ENCODE measurements at regions not wholly inside any gene's neighbourhood (a gene's known extent, or its start where the extent isn't known, plus 50 kb on each side); places are given as distances from the start of the nearest gene placed in this dataset.

DNA sequence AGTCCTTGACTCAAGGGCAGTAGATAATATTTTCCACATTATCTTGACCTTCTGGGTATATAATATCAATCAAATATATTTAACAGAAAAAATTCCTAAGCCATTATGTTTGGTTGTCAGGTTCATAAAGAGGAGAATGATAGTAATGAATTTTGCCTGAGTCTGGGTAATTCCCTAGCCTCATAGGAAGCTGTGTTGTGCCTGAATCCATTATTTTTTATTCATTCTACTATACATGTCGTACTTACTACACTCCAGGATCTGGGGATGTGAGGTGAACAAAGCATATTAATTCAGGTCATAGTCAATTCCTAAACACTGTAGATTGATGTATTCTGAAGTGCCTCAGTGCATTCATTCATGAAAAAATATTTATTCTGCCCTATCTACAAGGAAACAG is 204.2 kb downstream of the PTGER3 start:
- TF ChIP-seq EP300 (IDR thresholded peaks at IDR 0.05) (no peak), POLR2AphosphoS5 (IDR thresholded peaks at IDR 0.05) (no peak), POLR2A (IDR thresholded peaks at IDR 0.05) (no peak)
- TF ChIP-seq, protein P1, sequence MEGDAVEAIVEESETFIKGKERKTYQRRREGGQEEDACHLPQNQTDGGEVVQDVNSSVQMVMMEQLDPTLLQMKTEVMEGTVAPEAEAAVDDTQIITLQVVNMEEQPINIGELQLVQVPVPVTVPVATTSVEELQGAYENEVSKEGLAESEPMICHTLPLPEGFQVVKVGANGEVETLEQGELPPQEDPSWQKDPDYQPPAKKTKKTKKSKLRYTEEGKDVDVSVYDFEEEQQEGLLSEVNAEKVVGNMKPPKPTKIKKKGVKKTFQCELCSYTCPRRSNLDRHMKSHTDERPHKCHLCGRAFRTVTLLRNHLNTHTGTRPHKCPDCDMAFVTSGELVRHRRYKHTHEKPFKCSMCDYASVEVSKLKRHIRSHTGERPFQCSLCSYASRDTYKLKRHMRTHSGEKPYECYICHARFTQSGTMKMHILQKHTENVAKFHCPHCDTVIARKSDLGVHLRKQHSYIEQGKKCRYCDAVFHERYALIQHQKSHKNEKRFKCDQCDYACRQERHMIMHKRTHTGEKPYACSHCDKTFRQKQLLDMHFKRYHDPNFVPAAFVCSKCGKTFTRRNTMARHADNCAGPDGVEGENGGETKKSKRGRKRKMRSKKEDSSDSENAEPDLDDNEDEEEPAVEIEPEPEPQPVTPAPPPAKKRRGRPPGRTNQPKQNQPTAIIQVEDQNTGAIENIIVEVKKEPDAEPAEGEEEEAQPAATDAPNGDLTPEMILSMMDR (IDR thresholded peaks at IDR 0.05): no peak
- H3K36me3 ChIP-seq: no peaks in the 10 kb centered on the region
- H3K4me1 ChIP-seq: no peaks in the 10 kb centered on the region
- ATAC-seq: no peak
- no peaks in the 10 kb centered on the region for H3K27me3 ChIP-seq
- no peak overlapping the region for H3K4me3 ChIP-seq
- no peaks in the 10 kb centered on the region for H3K9me3 ChIP-seq
- no peak overlapping the region for H3K27ac ChIP-seq
- WGBS, 2 donors (ENCODE audit: low coverage in 1 of 2): 89 to 100% methylated on average over 1 of the region's 1 CpG

DNA sequence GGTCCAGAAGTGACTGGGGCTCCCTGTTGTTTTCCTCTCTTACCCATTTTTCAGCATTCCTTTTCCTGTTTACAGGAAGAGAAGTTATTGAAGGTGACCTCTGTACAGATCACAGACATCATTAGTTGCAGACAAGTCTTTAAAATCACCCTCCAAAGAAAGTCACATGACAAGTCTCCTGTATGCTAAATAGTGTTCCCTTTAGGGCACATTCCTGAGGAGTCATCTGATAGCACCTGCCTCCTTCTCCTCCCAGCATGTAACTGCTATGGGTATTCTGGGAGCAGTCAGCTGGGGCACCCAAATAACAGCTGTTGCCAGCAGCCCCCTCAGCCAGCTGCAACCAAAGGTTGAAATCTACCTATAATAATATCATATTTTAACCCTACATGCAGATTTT is 200.6 kb downstream of the PTGER3 start:
- no peak overlapping the region for H3K4me3 ChIP-seq
- H3K36me3 ChIP-seq: no peaks in the 10 kb centered on the region
- TF ChIP-seq, protein P1 (IDR thresholded peaks at IDR 0.05): no peak
- TF ChIP-seq EP300 (IDR thresholded peaks at IDR 0.05) (no peak), POLR2AphosphoS5 (IDR thresholded peaks at IDR 0.05) (no peak), POLR2A (IDR thresholded peaks at IDR 0.05) (no peak)
- H3K9me3 ChIP-seq: no peaks in the 10 kb centered on the region
- H3K27me3 ChIP-seq: no peaks in the 10 kb centered on the region
- no peak for ATAC-seq
- no peak overlapping the region for H3K27ac ChIP-seq
- no peaks in the 10 kb centered on the region for H3K4me1 ChIP-seq

DNA sequence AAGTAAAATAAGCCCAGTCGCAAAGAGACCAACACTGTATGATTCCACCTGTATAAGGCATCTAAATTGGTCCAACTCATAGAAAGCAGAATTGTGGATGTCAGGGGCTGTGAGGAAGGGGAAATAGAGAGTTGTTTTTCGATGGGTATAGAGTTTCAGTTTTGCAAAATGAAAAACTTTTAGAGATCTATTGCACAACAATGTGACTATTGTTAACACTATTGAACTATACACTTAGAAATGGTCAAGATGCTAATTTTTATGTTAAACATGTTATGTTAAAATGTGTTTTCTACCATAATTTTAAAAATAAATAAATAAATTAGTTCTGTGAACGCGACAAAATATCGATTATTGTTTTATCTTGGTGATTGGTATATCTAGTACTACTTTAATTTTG is 192.4 kb downstream of the PTGER3 start:
- Histone ChIP-seq H3K27ac (no peak overlapping the region), H3K36me3 (no peaks in the 10 kb centered on the region), H3K27me3 (no peaks in the 10 kb centered on the region), H3K4me1 (no peaks in the 10 kb centered on the region), H3K4me3 (no peak overlapping the region), H3K9me3 (no peaks in the 10 kb centered on the region)
- ATAC-seq: no peak
- WGBS, 2 donors (ENCODE audit: low coverage in 1 of 2): 69 to 77% methylated on average over 5 of the region's 5 CpGs
- TF ChIP-seq EP300 (IDR thresholded peaks at IDR 0.05) (no peak), POLR2AphosphoS5 (IDR thresholded peaks at IDR 0.05) (no peak), POLR2A (IDR thresholded peaks at IDR 0.05) (no peak)
- TF ChIP-seq, protein P1 (IDR thresholded peaks at IDR 0.05): no peak

DNA sequence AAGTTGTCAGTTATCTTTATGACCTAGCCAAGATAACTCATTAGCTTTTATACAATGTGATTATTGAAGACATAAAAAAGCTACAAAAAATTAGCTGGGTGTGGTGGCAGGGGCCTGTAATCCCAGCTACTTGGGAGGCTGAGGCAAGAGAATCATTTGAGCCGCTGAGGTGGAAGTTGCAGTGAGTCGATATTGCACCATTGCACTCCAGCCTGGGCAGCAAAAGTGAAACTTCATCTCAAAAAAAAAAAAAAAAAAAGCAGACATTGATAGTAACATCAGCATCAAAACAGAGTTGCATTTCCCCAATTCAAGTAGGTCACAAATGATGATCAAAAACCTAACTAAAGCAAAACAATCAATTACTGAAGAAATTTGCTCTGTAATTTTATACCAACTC is 191.4 kb downstream of the PTGER3 start:
- no peak for ATAC-seq
- no peaks in the 10 kb centered on the region for H3K4me1 ChIP-seq
- no peaks in the 10 kb centered on the region for H3K27me3 ChIP-seq
- no peaks in the 10 kb centered on the region for H3K9me3 ChIP-seq
- no peak overlapping the region for H3K4me3 ChIP-seq
- no peak overlapping the region for H3K27ac ChIP-seq
- no peaks in the 10 kb centered on the region for H3K36me3 ChIP-seq
- 95 to 100% methylated on average over 2 of the region's 2 CpGs for WGBS, 2 donors (ENCODE audit: low coverage in 1 of 2)
- TF ChIP-seq POLR2A (IDR thresholded peaks at IDR 0.05): no peak
- TF ChIP-seq EP300 (IDR thresholded peaks at IDR 0.05): no peak
- no peak for TF ChIP-seq POLR2AphosphoS5 (IDR thresholded peaks at IDR 0.05)
- TF ChIP-seq, protein P1 (IDR thresholded peaks at IDR 0.05): no peak

DNA sequence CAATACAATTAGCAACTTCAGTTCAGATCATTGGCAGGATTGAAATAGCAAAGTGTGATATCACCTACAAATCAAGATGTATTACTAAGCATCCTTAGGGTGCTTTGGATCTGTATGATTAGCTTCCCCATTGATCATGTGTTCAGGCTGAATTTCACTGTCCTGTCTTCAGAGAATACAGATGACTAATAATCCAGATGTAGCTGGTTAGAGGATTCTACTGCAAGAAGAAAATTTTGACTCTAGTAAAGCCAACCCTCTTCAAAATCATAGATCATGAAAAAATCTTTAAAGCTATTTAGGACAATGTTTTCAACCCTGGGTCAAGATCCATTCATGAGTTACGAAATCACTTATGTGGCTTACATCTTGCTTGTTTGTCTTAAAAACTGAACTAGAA is 184.4 kb downstream of the PTGER3 start:
- no peaks in the 10 kb centered on the region for H3K36me3 ChIP-seq
- no peak overlapping the region for H3K27ac ChIP-seq
- H3K4me3 ChIP-seq: no peak overlapping the region
- 59 to 88% methylated on average over 1 of the region's 1 CpG for WGBS, 2 donors (ENCODE audit: low coverage in 1 of 2)
- H3K9me3 ChIP-seq: no peaks in the 10 kb centered on the region
- no peaks in the 10 kb centered on the region for H3K27me3 ChIP-seq
- ATAC-seq: no peak
- no peak for TF ChIP-seq POLR2AphosphoS5 (IDR thresholded peaks at IDR 0.05)
- no peak for TF ChIP-seq EP300 (IDR thresholded peaks at IDR 0.05)
- no peak for TF ChIP-seq POLR2A (IDR thresholded peaks at IDR 0.05)
- TF ChIP-seq, protein P1 (IDR thresholded peaks at IDR 0.05): no peak
- H3K4me1 ChIP-seq: no peaks in the 10 kb centered on the region

Measured in gastroesophageal sphincter (tissue), 4 donors.